ENCODE measurements at regions not wholly inside any gene's neighbourhood (a gene's known extent, or its start where the extent isn't known, plus 50 kb on each side); places are given as distances from the start of the nearest gene placed in this dataset.
"Not testable (repeated sequence)": the region's sequence is repeated elsewhere in the genome, so short reads cannot be mapped to it uniquely, and the experiment has no call there.

- no peak for DNase-seq
These were observed 110.7 kb upstream of the C2CD4B start for GRCh38 chr15:62275831-62276230.

GRCh38 chr15:62277816-62278394, 112.8 kb upstream of the C2CD4B start:
- DNase-seq = no peak

- no peak for DNase-seq
These were observed 113.4 kb upstream of the C2CD4B start for GRCh38 chr15:62278534-62278933.

- DNase-seq = no peak
These were observed 114.0 kb upstream of the C2CD4B start for GRCh38 chr15:62279041-62279440.

- DNase-seq = no peak
These were observed 115.5 kb upstream of the C2CD4B start for GRCh38 chr15:62280625-62281024.

- DNase-seq = not testable (repeated sequence)
These were observed 116.7 kb upstream of the C2CD4B start for GRCh38 chr15:62281801-62282200.

GRCh38 chr15:62287066-62287857, 122.2 kb upstream of the C2CD4B start:
- no peak for DNase-seq

- no peak for DNase-seq
These were observed 123.4 kb upstream of the C2CD4B start for GRCh38 chr15:62288361-62289017.

GRCh38 chr15:62291262-62291661, 126.2 kb upstream of the C2CD4B start:
- no peak for DNase-seq

GRCh38 chr15:62296756-62297507, 131.8 kb upstream of the C2CD4B start:
- DNase-seq = no peak

GRCh38 chr15:62297522-62297921, 132.4 kb upstream of the C2CD4B start:
- DNase-seq = no peak

- no peak for DNase-seq
These were observed 132.8 kb upstream of the C2CD4B start for GRCh38 chr15:62297933-62298332.

- no peak for DNase-seq
These were observed 133.7 kb upstream of the C2CD4B start for GRCh38 chr15:62298811-62299210.

- no peak for DNase-seq
These were observed 134.5 kb upstream of the C2CD4B start for GRCh38 chr15:62299541-62299940.

- no peak for DNase-seq
These were observed 137.0 kb upstream of the C2CD4B start for GRCh38 chr15:62301993-62302675.

GRCh38 chr15:62306851-62307504, 141.9 kb upstream of the C2CD4B start:
- no peak for DNase-seq

- DNase-seq = no peak
These were observed 142.5 kb upstream of the C2CD4B start for GRCh38 chr15:62307551-62307950.

- DNase-seq = no peak
These were observed 151.5 kb upstream of the C2CD4B start for GRCh38 chr15:62316413-62317060.

- no peak for DNase-seq
These were observed 155.2 kb upstream of the C2CD4B start for GRCh38 chr15:62320259-62320658.

- DNase-seq = no peak
These were observed 158.3 kb upstream of the C2CD4B start for GRCh38 chr15:62323353-62323890.

- no peak for DNase-seq
These were observed 159.3 kb upstream of the C2CD4B start for GRCh38 chr15:62324382-62324781.
